Progenitor cell of endocrine pancreas (in vitro differentiated cells): ENCODE measurements at regions not wholly inside any gene's neighbourhood (a gene's known extent, or its start where the extent isn't known, plus 50 kb on each side); places are given as distances from the start of the nearest gene placed in this dataset.

Experiments used
- DNase-seq: peaks from one replicate; pipeline ENCODE4 v3.0.0; 2021; ENCODE audit warnings: low spot score; ENCODE audit not compliant: unreplicated experiment
- H3K27ac Mint-ChIP-seq: 2 replicates; pipeline ENCODE4 v1.8.0; 2021; ENCODE audit warnings: mild to moderate bottlenecking, moderate library complexity, mixed read lengths
- H3K27me3 Mint-ChIP-seq: 2 replicates; pipeline ENCODE4 v1.8.0; 2021; ENCODE audit warnings: mixed read lengths
- H3K36me3 Mint-ChIP-seq: 2 replicates; pipeline ENCODE4 v1.8.0; 2022; ENCODE audit warnings: mixed read lengths; ENCODE audit not compliant: insufficient read depth
- H3K4me1 Mint-ChIP-seq: 2 replicates; pipeline ENCODE4 v1.8.0; 2021; ENCODE audit warnings: low read depth, mixed read lengths
- H3K4me3 Mint-ChIP-seq: 2 replicates; pipeline ENCODE4 v1.8.0; 2021; ENCODE audit warnings: low read depth, mild to moderate bottlenecking, moderate library complexity, mixed read lengths
- H3K9me3 Mint-ChIP-seq: 2 replicates; pipeline ENCODE4 v1.8.0; 2021; ENCODE audit warnings: low read depth, mixed read lengths
- TF ChIP-seq, protein P1 (sequence below): fragments of 200-600 bp; sonication (generic); IDR thresholded peaks from one replicate; pipeline ENCODE4 v1.5.0; 2021; ENCODE audit warnings: antibody characterized with exemption, mild to moderate bottlenecking; ENCODE audit not compliant: unreplicated experiment

DNA sequence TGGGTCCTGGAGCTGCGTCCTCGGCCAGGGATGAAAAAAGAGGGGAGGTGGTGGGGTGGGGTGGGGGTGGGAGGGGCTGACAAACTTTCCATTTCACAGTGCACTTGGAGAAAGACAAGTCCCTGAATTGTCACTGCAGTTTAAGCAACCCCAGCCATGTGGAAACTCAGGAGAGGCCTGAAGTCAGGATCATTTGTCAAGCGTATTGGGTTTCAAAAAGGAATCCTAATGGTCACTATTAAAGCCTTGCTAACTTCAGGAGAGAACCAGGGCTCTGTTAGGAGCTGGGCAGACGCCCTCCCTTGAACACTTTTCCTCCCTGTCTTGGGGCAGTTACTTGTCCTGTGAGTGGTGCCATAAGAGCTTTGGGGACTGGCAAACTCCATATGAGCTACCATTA, 159.9 kb downstream of the FNDC1 start:
- Mint-ChIP-seq H3K9me3 (peaks cover 17% of the 10 kb centered on the region), H3K36me3 (peaks cover 1% of the 10 kb centered on the region), H3K27me3 (peaks cover 10% of the 10 kb centered on the region), H3K4me3 (no peak overlapping the region), H3K4me1 (no peaks in the 10 kb centered on the region), H3K27ac (no peak overlapping the region)
- TF ChIP-seq, protein P1, sequence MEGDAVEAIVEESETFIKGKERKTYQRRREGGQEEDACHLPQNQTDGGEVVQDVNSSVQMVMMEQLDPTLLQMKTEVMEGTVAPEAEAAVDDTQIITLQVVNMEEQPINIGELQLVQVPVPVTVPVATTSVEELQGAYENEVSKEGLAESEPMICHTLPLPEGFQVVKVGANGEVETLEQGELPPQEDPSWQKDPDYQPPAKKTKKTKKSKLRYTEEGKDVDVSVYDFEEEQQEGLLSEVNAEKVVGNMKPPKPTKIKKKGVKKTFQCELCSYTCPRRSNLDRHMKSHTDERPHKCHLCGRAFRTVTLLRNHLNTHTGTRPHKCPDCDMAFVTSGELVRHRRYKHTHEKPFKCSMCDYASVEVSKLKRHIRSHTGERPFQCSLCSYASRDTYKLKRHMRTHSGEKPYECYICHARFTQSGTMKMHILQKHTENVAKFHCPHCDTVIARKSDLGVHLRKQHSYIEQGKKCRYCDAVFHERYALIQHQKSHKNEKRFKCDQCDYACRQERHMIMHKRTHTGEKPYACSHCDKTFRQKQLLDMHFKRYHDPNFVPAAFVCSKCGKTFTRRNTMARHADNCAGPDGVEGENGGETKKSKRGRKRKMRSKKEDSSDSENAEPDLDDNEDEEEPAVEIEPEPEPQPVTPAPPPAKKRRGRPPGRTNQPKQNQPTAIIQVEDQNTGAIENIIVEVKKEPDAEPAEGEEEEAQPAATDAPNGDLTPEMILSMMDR = no peak
- DNase-seq = no peak

DNA sequence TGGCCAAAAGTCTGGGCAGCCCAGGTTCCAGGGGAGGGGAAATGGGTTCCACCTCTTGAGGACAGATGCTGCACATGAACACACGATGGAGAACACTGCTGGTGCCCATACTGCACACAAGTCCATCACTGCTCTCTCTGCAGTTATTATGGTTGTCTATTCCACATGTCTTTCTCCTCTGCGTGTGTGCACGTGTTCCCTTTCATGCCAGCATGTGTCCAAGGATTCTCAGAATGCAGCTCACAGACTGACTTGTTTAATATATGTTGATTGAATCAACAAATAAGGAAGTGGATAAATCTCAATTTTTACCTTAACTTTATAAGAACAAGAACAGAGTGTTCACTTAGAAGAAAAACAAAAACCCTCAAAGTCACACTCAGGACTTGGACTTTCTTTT, 158.9 kb downstream of the FNDC1 start:
- H3K36me3 Mint-ChIP-seq = peaks cover 1% of the 10 kb centered on the region
- H3K4me1 Mint-ChIP-seq = no peaks in the 10 kb centered on the region
- H3K4me3 Mint-ChIP-seq = no peak overlapping the region
- TF ChIP-seq, protein P1 = no peak
- DNase-seq = no peak
- peaks cover 10% of the 10 kb centered on the region for H3K27me3 Mint-ChIP-seq
- H3K9me3 Mint-ChIP-seq = peaks cover 8% of the 10 kb centered on the region
- no peak overlapping the region for H3K27ac Mint-ChIP-seq

DNA sequence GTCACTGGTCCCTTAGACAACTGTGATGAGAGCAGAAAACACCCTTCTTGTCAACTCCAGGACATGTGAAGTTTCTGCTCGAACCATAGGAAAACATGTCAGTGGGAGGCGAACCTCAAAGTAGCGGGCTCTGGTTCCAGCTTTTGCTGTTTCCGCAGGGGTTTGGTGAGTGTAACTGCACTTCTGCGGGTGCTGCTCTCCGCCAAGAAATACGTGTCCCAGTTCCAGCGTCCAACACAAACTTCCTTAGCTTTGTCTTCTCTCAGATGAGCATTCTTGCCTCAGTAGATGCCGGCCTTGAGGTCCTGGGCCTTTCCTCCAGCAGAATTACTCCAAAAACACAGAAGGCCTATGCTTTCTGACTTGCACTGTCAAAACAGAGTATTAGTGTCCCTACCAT, 156.3 kb downstream of the FNDC1 start:
- Mint-ChIP-seq H3K36me3 (no peaks in the 10 kb centered on the region), H3K27ac (no peak overlapping the region), H3K4me1 (no peaks in the 10 kb centered on the region), H3K27me3 (peaks cover 17% of the 10 kb centered on the region), H3K4me3 (no peak overlapping the region), H3K9me3 (no peaks in the 10 kb centered on the region)
- TF ChIP-seq, protein P1 = no peak
- no peak for DNase-seq

DNA sequence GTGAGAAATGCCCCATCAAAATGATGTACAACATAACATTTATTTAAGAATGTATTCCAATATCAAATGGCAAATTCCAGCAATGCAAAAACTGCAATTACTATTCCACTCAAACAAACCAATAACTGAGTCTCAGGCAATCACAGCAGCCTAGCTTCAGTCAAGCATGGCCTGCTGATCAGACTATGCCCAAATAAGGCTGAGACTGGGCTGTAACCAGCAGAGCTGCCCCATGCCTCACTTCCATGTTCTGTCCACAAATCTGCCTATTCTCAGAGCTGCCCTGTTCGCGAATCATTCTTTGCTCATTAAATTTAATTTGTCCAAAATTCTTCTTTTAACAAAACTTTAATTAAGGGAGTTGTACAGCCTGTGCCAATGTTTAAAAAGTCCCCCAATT, 155.4 kb downstream of the FNDC1 start:
- Mint-ChIP-seq H3K9me3 (no peaks in the 10 kb centered on the region), H3K4me1 (no peaks in the 10 kb centered on the region), H3K27me3 (peaks cover 22% of the 10 kb centered on the region), H3K4me3 (no peak overlapping the region), H3K36me3 (no peaks in the 10 kb centered on the region), H3K27ac (no peak overlapping the region)
- TF ChIP-seq, protein P1 = no peak
- no peak for DNase-seq
